Thyroid gland (tissue), 4 donors: ENCODE measurements at regions not wholly inside any gene's neighbourhood (a gene's known extent, or its start where the extent isn't known, plus 50 kb on each side); places are given as distances from the start of the nearest gene placed in this dataset.

Experiments
- DNase-seq, 2 donors: peaks; one replicate each; pipeline ENCODE4 v3.0.0-alpha.2; 2019
- H3K27ac ChIP-seq, 3 donors: fragments of 200-600 bp; sonication (generic); 1 replicate in 2 of 3; 2 replicates in 1 of 3; pipeline ENCODE4 v1.5.1; 2016 to 2019; ENCODE audit warnings: mild to moderate bottlenecking in 1 of 3, moderate library complexity in 1 of 3
- H3K27me3 ChIP-seq: fragments of 200-600 bp; sonication (generic); one replicate; pipeline ENCODE4 v1.5.1; 2019
- H3K36me3 ChIP-seq, 2 donors: fragments of 200-600 bp; sonication (generic); one replicate each; pipeline ENCODE4 v1.5.1; 2016 to 2019
- H3K4me1 ChIP-seq, 2 donors: fragments of 200-600 bp; sonication (generic); one replicate each; pipeline ENCODE4 v1.5.1; 2017 to 2019
- H3K4me3 ChIP-seq, 3 donors: fragments of 200-600 bp; sonication (generic); replicated peaks in 1 of 3; 1 replicate in 2 of 3; 2 replicates in 1 of 3; pipeline ENCODE4 v1.5.1; 2016; ENCODE audit warnings: mild to moderate bottlenecking in 1 of 3
- H3K9me3 ChIP-seq: fragments of 200-600 bp; sonication (generic); one replicate; pipeline ENCODE4 v1.5.1; 2017
- POLR2A ChIP-seq, 2 donors: fragments of 450-650 bp; IDR thresholded peaks; one replicate each; pipeline ENCODE4 v1.6.1; 2017; ENCODE audit warnings: antibody characterized with exemption in 2 of 2, mild to moderate bottlenecking in 2 of 2, moderate library complexity in 1 of 2
- WGBS, 2 donors: methylation state at CpG; one replicate each; pipeline ENCODE4 v1.1.5; 2017; 5-methylcytosine and 5-hydroxymethylcytosine counted together
- intact Hi-C: fragments of 100-400 bp; cut with DNase I; formaldehyde crosslinking; loops from one replicate; pipeline ENCODE4 v1.15.1; 2023
- TF ChIP-seq, protein P1 (sequence below), 6 experiments: fragments of 200-600 bp in 3 of 6; fragments of 450-650 bp in 3 of 6; sonication (generic) in 3 of 6; IDR thresholded peaks; one replicate each; pipeline ENCODE4 v1.5.1; 2016 to 2019; ENCODE audit warnings: antibody characterized with exemption in 6 of 6, mild to moderate bottlenecking in 2 of 6, inconsistent platforms in 1 of 6, moderate library complexity in 1 of 6

DNA sequence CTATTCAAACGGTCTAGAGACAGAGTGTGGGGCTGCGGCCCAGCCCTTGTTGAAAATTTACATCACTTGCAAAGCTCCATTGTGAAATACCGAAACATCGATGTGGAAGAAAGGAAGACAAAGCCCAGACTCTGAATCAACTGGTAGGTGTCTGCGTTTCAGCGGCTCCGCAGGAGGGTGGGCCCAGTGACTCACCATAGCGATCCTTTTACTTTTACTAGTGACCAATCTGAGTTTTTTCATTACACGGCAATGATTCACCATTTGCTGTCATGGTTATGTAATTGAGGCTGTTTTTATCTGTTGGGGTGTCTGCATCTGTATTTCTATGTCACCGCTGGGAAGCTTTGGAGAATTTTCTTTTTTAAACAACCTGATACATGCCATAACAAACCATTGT lies 66.6 kb upstream of the ODC1 start:
- no peaks in the 10 kb centered on the region for H3K9me3 ChIP-seq
- no peak overlapping the region for H3K27ac ChIP-seq
- H3K4me1 ChIP-seq = no peaks in the 10 kb centered on the region
- TF ChIP-seq, protein P1, sequence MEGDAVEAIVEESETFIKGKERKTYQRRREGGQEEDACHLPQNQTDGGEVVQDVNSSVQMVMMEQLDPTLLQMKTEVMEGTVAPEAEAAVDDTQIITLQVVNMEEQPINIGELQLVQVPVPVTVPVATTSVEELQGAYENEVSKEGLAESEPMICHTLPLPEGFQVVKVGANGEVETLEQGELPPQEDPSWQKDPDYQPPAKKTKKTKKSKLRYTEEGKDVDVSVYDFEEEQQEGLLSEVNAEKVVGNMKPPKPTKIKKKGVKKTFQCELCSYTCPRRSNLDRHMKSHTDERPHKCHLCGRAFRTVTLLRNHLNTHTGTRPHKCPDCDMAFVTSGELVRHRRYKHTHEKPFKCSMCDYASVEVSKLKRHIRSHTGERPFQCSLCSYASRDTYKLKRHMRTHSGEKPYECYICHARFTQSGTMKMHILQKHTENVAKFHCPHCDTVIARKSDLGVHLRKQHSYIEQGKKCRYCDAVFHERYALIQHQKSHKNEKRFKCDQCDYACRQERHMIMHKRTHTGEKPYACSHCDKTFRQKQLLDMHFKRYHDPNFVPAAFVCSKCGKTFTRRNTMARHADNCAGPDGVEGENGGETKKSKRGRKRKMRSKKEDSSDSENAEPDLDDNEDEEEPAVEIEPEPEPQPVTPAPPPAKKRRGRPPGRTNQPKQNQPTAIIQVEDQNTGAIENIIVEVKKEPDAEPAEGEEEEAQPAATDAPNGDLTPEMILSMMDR (IDR thresholded peaks at IDR 0.05) = no peak
- no peak for TF ChIP-seq POLR2A (IDR thresholded peaks at IDR 0.05)
- no peaks in the 10 kb centered on the region for H3K27me3 ChIP-seq
- no peak overlapping the region for H3K4me3 ChIP-seq
- WGBS, 2 donors = 92 to 93% methylated on average over 10 of the region's 10 CpGs
- intact Hi-C loops = no loop called here
- H3K36me3 ChIP-seq = no peaks in the 10 kb centered on the region
- DNase-seq = no peak

DNA sequence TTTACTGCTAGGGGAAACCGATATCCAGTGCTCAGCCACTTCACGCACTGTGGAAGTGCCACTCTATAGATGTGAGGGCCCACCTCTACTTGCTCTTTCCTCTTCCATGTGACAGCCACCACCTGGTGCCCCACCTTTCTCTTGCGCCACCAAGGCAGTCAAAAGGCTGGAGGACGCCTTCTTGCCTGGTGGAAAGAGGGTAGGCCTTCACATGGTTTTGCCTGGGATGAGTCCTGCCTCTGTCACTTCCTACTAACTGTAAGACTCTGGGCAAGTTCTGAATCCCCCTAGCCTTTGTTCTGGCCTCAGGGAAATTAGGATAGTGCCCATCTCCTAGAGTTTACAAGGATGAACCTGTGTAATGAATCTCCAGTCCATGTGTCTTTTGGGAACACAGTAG lies 66.1 kb upstream of the ODC1 start:
- Histone ChIP-seq H3K36me3 (no peaks in the 10 kb centered on the region), H3K4me1 (no peaks in the 10 kb centered on the region), H3K27ac (no peak overlapping the region), H3K4me3 (no peak overlapping the region), H3K27me3 (no peaks in the 10 kb centered on the region), H3K9me3 (no peaks in the 10 kb centered on the region)
- no peak for DNase-seq
- TF ChIP-seq, protein P1 (IDR thresholded peaks at IDR 0.05) = no peak
- no peak for TF ChIP-seq POLR2A (IDR thresholded peaks at IDR 0.05)
- intact Hi-C loops = no loop called here
- 73 to 89% methylated on average over 4 of the region's 4 CpGs for WGBS, 2 donors

DNA sequence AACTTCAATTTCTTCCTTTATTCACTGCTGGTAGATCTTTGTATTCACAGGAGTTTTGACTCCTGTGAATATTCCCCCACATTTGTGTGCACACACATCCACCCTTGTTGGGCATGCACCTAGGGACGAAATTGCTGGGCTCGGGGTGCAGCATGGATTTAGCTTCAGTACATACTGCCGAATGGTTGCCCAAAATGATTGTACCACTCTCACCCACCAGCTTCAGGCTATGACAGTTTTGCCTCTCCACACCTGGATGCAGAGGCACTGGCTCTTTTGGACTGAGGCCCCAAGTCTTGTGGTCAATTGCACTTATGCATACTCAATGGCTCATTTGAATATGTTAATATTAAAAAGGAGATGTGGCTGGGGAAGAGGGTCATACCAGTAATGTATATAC lies 65.1 kb upstream of the ODC1 start:
- Histone ChIP-seq H3K36me3 (no peaks in the 10 kb centered on the region), H3K27me3 (no peaks in the 10 kb centered on the region), H3K4me1 (no peaks in the 10 kb centered on the region), H3K27ac (no peak overlapping the region), H3K4me3 (no peak overlapping the region), H3K9me3 (no peaks in the 10 kb centered on the region)
- no peak for TF ChIP-seq POLR2A (IDR thresholded peaks at IDR 0.05)
- TF ChIP-seq, protein P1 (IDR thresholded peaks at IDR 0.05) = no peak
- 89 to 95% methylated on average over 3 of the region's 3 CpGs for WGBS, 2 donors
- DNase-seq = no peak
- intact Hi-C loops = no loop called here

DNA sequence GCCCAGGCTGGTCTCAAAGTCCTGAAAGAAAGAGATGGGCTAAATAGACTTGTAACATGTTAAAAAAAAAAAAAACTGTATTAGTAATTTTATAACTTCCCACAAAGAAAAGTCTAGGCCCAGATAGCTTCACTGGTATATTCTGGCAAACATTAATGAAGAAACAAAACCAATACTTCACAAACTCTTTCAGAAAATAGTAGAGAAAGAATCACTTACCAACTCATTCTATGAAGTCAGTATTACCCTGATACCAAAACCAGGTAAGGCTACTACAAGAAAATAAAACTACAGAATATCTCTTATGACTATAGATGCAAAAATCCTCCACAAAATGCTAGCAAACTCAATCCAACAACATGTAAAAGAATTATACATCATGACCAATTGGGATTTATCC lies 59.9 kb upstream of the ODC1 start:
- H3K4me3 ChIP-seq = no peak overlapping the region

DNA sequence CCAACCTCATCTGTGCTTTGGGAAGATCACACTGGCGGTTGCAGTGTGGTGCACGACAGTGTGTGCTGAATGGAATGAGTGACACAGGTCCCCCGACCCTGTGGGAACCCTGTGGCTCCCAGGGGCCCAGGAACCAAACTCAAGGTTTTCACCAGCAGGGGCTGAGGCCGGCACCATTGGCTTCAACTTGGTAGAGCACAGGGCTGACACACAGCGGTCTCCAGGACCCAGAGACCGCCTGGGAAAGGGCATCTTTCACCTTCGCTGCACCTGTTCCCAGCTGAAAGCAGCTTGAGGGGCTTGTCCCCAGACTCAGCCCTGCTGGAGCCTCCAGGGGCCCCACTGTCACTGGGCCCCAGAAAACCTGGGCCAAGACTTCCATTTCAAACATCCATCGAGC lies 59.0 kb upstream of the ODC1 start:
- Histone ChIP-seq H3K36me3 (no peaks in the 10 kb centered on the region), H3K27ac (no peak overlapping the region), H3K27me3 (no peaks in the 10 kb centered on the region), H3K4me3 (no peak overlapping the region), H3K9me3 (no peaks in the 10 kb centered on the region), H3K4me1 (no peaks in the 10 kb centered on the region)
- intact Hi-C loops = no loop called here
- TF ChIP-seq POLR2A (IDR thresholded peaks at IDR 0.05) = no peak
- TF ChIP-seq, protein P1 (IDR thresholded peaks at IDR 0.05) = no peak
- no peak for DNase-seq
- 72 to 97% methylated on average over 2 to 8 of the region's 8 CpGs for WGBS, 2 donors

More for the DNA sequence above, 59.9 kb upstream of the ODC1 start:
- Histone ChIP-seq H3K36me3 (no peaks in the 10 kb centered on the region), H3K9me3 (no peaks in the 10 kb centered on the region), H3K27ac (no peak overlapping the region), H3K27me3 (no peaks in the 10 kb centered on the region), H3K4me1 (no peaks in the 10 kb centered on the region)
- no peak for TF ChIP-seq POLR2A (IDR thresholded peaks at IDR 0.05)
- TF ChIP-seq, protein P1 (IDR thresholded peaks at IDR 0.05) = no peak
- intact Hi-C loops = no loop called here
- DNase-seq = no peak
